MM.1S (cell line): ENCODE measurements at regions not wholly inside any gene's neighbourhood (a gene's known extent, or its start where the extent isn't known, plus 50 kb on each side); places are given as distances from the start of the nearest gene placed in this dataset.

Experiments
- CTCF ChIP-seq: fragments of 300-600 bp; sonication (generic); IDR thresholded peaks from 2 replicates; pipeline ENCODE4 v1.5.1; 2016; ENCODE audit warnings: antibody characterized with exemption, low read length, mixed read lengths
- EZH2 ChIP-seq: fragments of 300-600 bp; sonication (generic); optimal IDR thresholded peaks from 2 replicates; pipeline ENCODE3; 2017; ENCODE audit warnings: low read depth, mild to moderate bottlenecking, antibody characterized with exemption, low read length, mixed read lengths
- EZH2phosphoT487 ChIP-seq: fragments of 300-600 bp; sonication (generic); IDR thresholded peaks from 2 replicates; pipeline ENCODE4 v1.6.1; 2018; ENCODE audit warnings: antibody characterized with exemption, low read length

GRCh38 chr10:4384245-4384644 is 441.8 kb upstream of the AKR1E2 start:
- no peak for TF ChIP-seq EZH2
- TF ChIP-seq CTCF: no peak
- no peak for TF ChIP-seq EZH2phosphoT487
